ENCODE measurements at regions not wholly inside any gene's neighbourhood (a gene's known extent, or its start where the extent isn't known, plus 50 kb on each side); places are given as distances from the start of the nearest gene placed in this dataset.

GRCh38 chr1:78825561-78825960 is 175.9 kb downstream of the IFI44 start:
- WGBS, result 87% methylated on average over 2 of the region's 2 CpGs
- Histone ChIP-seq H3K36me3 (no peaks in the 10 kb centered on the region), H3K9me3 (no peaks in the 10 kb centered on the region), H3K27ac (no peak overlapping the region), H3K4me3 (no peak overlapping the region), H3K27me3 (no peaks in the 10 kb centered on the region), H3K4me1 (no peaks in the 10 kb centered on the region)
- no peak for DNase-seq (ENCODE audit: low spot score in 2 of 2)
- TF ChIP-seq CTCF (IDR thresholded peaks at IDR 0.05) (no peak), POLR2A (IDR thresholded peaks at IDR 0.05) (no peak), EP300 (IDR thresholded peaks at IDR 0.05) (no peak)

DNA sequence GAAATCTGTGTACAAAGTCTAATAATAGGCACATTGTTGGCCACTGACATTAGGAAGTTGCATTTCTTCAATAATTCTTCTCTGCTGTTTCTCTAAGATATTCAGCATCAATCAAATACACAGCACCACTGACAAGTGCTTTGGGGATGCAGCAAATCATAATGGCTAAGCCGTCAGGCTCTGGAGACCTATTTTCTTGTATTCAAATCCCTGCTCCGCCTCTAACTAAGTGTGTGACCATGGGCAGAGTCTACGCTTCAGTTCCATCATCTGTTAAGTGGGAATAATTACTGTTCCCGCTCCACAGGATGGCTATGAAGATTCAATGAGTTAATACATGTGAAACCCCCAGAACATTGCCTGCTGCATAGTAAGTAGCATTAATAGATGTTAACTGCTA is 176.9 kb downstream of the ADGRL4 start:
- no peak for DNase-seq (ENCODE audit: low spot score in 2 of 2)
- no peaks in the 10 kb centered on the region for H3K4me1 ChIP-seq
- 85% methylated on average over 4 of the region's 4 CpGs for WGBS
- H3K9me3 ChIP-seq, result no peaks in the 10 kb centered on the region
- H3K27me3 ChIP-seq, result no peaks in the 10 kb centered on the region
- TF ChIP-seq EP300 (IDR thresholded peaks at IDR 0.05), result no peak
- no peak for TF ChIP-seq POLR2A (IDR thresholded peaks at IDR 0.05)
- TF ChIP-seq CTCF (IDR thresholded peaks at IDR 0.05), result no peak
- TF ChIP-seq POLR2AphosphoS5 (IDR thresholded peaks at IDR 0.05), result no peak
- H3K27ac ChIP-seq, result no peak overlapping the region
- H3K4me3 ChIP-seq, result no peak overlapping the region
- no peaks in the 10 kb centered on the region for H3K36me3 ChIP-seq

DNA sequence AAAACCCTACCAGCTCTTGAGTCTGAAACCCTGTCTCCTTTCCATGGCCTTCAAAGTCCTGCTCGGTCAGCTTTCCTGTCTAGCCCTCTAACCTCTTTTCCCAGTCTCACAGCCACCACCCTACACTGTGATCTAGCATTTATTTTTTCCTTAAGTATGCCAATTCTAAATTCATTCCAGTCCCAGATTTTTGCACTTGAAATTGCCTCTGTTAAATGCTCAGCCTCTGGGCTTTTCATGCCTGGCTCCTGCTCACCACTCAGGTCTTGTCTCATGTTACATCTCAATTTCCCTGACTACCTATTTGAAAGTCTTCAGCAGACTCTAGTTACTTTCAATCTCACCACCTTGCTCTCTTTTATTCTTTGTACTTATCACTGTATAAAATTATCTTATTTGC is 176.2 kb downstream of the ADGRL4 start:
- DNase-seq (ENCODE audit: low spot score in 2 of 2), result no peak
- H3K9me3 ChIP-seq, result no peaks in the 10 kb centered on the region
- H3K27me3 ChIP-seq, result no peaks in the 10 kb centered on the region
- H3K4me3 ChIP-seq, result no peak overlapping the region
- 66% methylated on average over 1 of the region's 1 CpG for WGBS
- H3K27ac ChIP-seq, result no peak overlapping the region
- TF ChIP-seq POLR2AphosphoS5 (IDR thresholded peaks at IDR 0.05) (no peak), EP300 (IDR thresholded peaks at IDR 0.05) (no peak), POLR2A (IDR thresholded peaks at IDR 0.05) (no peak), CTCF (IDR thresholded peaks at IDR 0.05) (no peak)
- H3K4me1 ChIP-seq, result no peaks in the 10 kb centered on the region
- no peaks in the 10 kb centered on the region for H3K36me3 ChIP-seq

- Histone ChIP-seq H3K9me3 (no peaks in the 10 kb centered on the region), H3K4me1 (no peaks in the 10 kb centered on the region), H3K27ac (no peak overlapping the region), H3K27me3 (no peaks in the 10 kb centered on the region), H3K4me3 (no peak overlapping the region), H3K36me3 (no peaks in the 10 kb centered on the region)
- no peak for DNase-seq (ENCODE audit: low spot score in 2 of 2)
- WGBS, result 64% methylated on average over 3 of the region's 3 CpGs
- TF ChIP-seq EP300 (IDR thresholded peaks at IDR 0.05), result no peak
- no peak for TF ChIP-seq POLR2AphosphoS5 (IDR thresholded peaks at IDR 0.05)
- no peak for TF ChIP-seq POLR2A (IDR thresholded peaks at IDR 0.05)
- no peak for TF ChIP-seq CTCF (IDR thresholded peaks at IDR 0.05)
Measured at GRCh38 chr1:78831731-78832360, 174.7 kb downstream of the ADGRL4 start.

DNA sequence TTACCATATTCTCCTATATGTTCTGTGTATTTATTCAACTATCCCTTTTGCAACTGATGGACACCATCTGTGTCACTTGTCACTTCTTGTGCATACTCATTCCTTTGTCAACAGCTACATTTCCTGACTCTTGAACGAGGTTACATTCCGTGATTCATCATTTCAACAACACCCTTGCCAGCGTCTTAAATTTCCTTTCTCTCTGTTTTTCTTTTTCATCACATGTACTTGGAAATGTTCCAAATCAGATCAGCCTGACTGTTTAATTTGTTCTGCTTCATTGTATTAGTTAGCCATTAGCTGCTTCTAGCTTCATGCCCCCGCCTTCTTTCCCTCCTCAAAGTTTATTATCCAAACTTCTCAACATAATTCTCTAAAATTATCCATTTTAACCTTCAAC is 173.0 kb downstream of the ADGRL4 start:
- 30% methylated on average over 4 of the region's 4 CpGs for WGBS
- no peaks in the 10 kb centered on the region for H3K4me1 ChIP-seq
- H3K27me3 ChIP-seq, result no peaks in the 10 kb centered on the region
- DNase-seq (ENCODE audit: low spot score in 2 of 2), result no peak
- no peak overlapping the region for H3K4me3 ChIP-seq
- TF ChIP-seq POLR2AphosphoS5 (IDR thresholded peaks at IDR 0.05), result no peak
- TF ChIP-seq POLR2A (IDR thresholded peaks at IDR 0.05), result no peak
- no peak for TF ChIP-seq EP300 (IDR thresholded peaks at IDR 0.05)
- TF ChIP-seq CTCF (IDR thresholded peaks at IDR 0.05), result no peak
- no peaks in the 10 kb centered on the region for H3K36me3 ChIP-seq
- H3K9me3 ChIP-seq, result no peaks in the 10 kb centered on the region
- H3K27ac ChIP-seq, result no peak overlapping the region
